Tibial nerve (tissue), 4 donors: ENCODE measurements at regions not wholly inside any gene's neighbourhood (a gene's known extent, or its start where the extent isn't known, plus 50 kb on each side); places are given as distances from the start of the nearest gene placed in this dataset.

Experiments used
- DNase-seq, 2 donors: peaks; one replicate each; pipeline ENCODE4 v3.0.0-alpha.2; 2019; ENCODE audit warnings: low spot score in 2 of 2
- H3K27ac ChIP-seq, 4 donors: fragments of 200-600 bp; sonication (generic) in 3 of 4; one replicate each; pipeline ENCODE4 v1.5.1; 2017 to 2019; ENCODE audit warnings: mild to moderate bottlenecking in 1 of 4
- H3K27me3 ChIP-seq, 2 donors: fragments of 200-600 bp; sonication (generic) in 1 of 2; one replicate each; pipeline versions ENCODE4 v1.5.1 to v1.6.0; 2017 to 2019
- H3K36me3 ChIP-seq, 3 donors: fragments of 200-600 bp; sonication (generic); one replicate each; pipeline ENCODE4 v1.5.1; 2018 to 2019
- H3K4me1 ChIP-seq, 4 donors: fragments of 200-600 bp; sonication (generic) in 3 of 4; one replicate each; pipeline ENCODE4 v1.5.1; 2017 to 2019
- H3K4me3 ChIP-seq, 4 donors: fragments of 200-600 bp; sonication (generic) in 3 of 4; one replicate each; pipeline ENCODE4 v1.5.1; 2017 to 2019; ENCODE audit warnings: mild to moderate bottlenecking in 1 of 4, moderate library complexity in 1 of 4
- H3K9me3 ChIP-seq, 4 donors: fragments of 200-600 bp; sonication (generic) in 3 of 4; one replicate each; pipeline ENCODE4 v1.5.1; 2017 to 2019
- EP300 ChIP-seq, 2 donors: sonication (generic); formaldehyde crosslinking; IDR thresholded peaks; one replicate each; pipeline ENCODE4 v1.6.1; 2017; ENCODE audit warnings: antibody characterized with exemption in 2 of 2, mild to moderate bottlenecking in 1 of 2
- POLR2A ChIP-seq, 2 donors: fragments of 450-650 bp; IDR thresholded peaks; one replicate each; pipeline ENCODE4 v1.6.1; 2017; ENCODE audit warnings: antibody characterized with exemption in 2 of 2, mild to moderate bottlenecking in 2 of 2, moderate library complexity in 2 of 2
- WGBS, 2 donors: methylation state at CpG; one replicate each; pipeline ENCODE4 v1.1.5; 2018; 5-methylcytosine and 5-hydroxymethylcytosine counted together
- TF ChIP-seq, protein P1 (sequence below), 5 experiments: fragments of 200-600 bp in 3 of 5; fragments of 450-650 bp in 2 of 5; sonication (generic) in 3 of 5; IDR thresholded peaks; one replicate each; pipeline ENCODE4 v1.5.1; 2016 to 2019; ENCODE audit warnings: antibody characterized with exemption in 5 of 5, mild to moderate bottlenecking in 3 of 5, moderate library complexity in 2 of 5

GRCh38 chr4:181536196-181536746 lies 706.9 kb upstream of the TENM3 start:
- no peak overlapping the region for H3K4me3 ChIP-seq
- H3K36me3 ChIP-seq, result no peaks in the 10 kb centered on the region
- no peak for TF ChIP-seq EP300 (IDR thresholded peaks at IDR 0.05)
- TF ChIP-seq POLR2A (IDR thresholded peaks at IDR 0.05), result no peak
- TF ChIP-seq, protein P1, sequence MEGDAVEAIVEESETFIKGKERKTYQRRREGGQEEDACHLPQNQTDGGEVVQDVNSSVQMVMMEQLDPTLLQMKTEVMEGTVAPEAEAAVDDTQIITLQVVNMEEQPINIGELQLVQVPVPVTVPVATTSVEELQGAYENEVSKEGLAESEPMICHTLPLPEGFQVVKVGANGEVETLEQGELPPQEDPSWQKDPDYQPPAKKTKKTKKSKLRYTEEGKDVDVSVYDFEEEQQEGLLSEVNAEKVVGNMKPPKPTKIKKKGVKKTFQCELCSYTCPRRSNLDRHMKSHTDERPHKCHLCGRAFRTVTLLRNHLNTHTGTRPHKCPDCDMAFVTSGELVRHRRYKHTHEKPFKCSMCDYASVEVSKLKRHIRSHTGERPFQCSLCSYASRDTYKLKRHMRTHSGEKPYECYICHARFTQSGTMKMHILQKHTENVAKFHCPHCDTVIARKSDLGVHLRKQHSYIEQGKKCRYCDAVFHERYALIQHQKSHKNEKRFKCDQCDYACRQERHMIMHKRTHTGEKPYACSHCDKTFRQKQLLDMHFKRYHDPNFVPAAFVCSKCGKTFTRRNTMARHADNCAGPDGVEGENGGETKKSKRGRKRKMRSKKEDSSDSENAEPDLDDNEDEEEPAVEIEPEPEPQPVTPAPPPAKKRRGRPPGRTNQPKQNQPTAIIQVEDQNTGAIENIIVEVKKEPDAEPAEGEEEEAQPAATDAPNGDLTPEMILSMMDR (IDR thresholded peaks at IDR 0.05), result no peak
- no peak for DNase-seq
- no peak overlapping the region for H3K27ac ChIP-seq
- no peaks in the 10 kb centered on the region for H3K27me3 ChIP-seq
- H3K4me1 ChIP-seq, result no peaks in the 10 kb centered on the region
- 77 to 82% methylated on average over 4 of the region's 4 CpGs for WGBS, 2 donors
- H3K9me3 ChIP-seq, result no peaks in the 10 kb centered on the region

DNA sequence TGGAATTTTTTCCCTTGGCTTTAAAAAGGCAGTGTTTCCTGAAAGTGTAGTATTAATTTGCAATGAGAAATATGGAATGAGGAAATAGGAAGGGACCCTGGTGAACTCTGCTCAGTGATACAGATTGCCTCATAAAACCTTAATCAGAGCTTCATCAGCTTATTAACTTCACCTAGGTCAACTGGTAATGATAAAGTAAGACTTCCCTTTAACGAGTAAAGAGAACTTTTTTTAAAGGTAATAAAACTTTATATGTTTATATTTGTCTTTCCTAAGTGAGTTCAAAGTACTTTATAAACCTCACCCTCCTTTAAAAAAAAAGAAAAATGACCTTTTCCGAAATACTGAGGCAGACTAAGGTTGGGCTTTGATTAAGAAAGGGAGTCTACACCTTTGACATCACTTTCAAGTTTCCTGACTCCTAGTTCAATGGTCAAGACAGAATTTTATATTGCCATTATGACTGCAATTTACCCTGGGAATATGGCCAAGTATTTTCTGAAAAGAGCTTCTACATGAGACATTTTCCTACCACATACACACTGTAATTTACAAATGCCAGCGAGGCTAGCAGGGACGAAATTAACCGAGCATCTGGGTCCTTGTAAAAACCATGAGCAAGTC lies 706.3 kb upstream of the TENM3 start:
- WGBS, 2 donors, result 23 to 30% methylated on average over 5 of the region's 5 CpGs
- TF ChIP-seq POLR2A (IDR thresholded peaks at IDR 0.05) (no peak), EP300 (IDR thresholded peaks at IDR 0.05) (no peak)
- TF ChIP-seq, protein P1 (IDR thresholded peaks at IDR 0.05), result no peak

DNA sequence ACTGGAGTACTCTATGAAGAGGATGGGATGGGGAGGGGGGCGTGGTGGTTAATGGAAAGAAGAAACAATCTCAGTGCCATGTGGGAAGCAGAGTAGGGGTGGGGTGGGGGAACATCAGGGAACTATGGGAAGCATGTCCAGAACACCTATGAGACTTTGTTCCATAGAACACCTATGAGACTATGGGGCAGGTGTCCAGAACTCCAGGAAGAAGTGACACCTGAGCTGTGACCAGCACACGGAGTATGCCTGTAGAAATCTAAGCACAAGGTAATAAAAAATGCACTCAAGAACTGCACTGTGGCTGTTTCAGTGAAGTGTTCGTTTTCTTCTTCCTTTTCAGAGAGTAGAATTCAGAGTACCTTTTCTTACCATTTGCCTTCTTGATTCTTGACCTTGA lies 704.8 kb upstream of the TENM3 start:
- no peaks in the 10 kb centered on the region for H3K9me3 ChIP-seq
- H3K4me3 ChIP-seq, result no peak overlapping the region
- H3K36me3 ChIP-seq, result no peaks in the 10 kb centered on the region
- DNase-seq, result no peak
- 72 to 83% methylated on average over 3 of the region's 3 CpGs for WGBS, 2 donors
- H3K4me1 ChIP-seq, result no peaks in the 10 kb centered on the region
- TF ChIP-seq, protein P1 (IDR thresholded peaks at IDR 0.05), result no peak
- TF ChIP-seq POLR2A (IDR thresholded peaks at IDR 0.05) (no peak), EP300 (IDR thresholded peaks at IDR 0.05) (no peak)
- H3K27ac ChIP-seq, result no peak overlapping the region
- H3K27me3 ChIP-seq, result no peaks in the 10 kb centered on the region

More for the DNA sequence above, 706.3 kb upstream of the TENM3 start:
- DNase-seq, result no peak
- Histone ChIP-seq H3K4me3 (no peak overlapping the region), H3K27ac (no peak overlapping the region), H3K9me3 (no peaks in the 10 kb centered on the region), H3K36me3 (no peaks in the 10 kb centered on the region), H3K27me3 (no peaks in the 10 kb centered on the region), H3K4me1 (no peaks in the 10 kb centered on the region)

- TF ChIP-seq EP300 (IDR thresholded peaks at IDR 0.05) (no peak), POLR2A (IDR thresholded peaks at IDR 0.05) (no peak)
- TF ChIP-seq, protein P1 (IDR thresholded peaks at IDR 0.05), result no peak
- WGBS, 2 donors, result 47 to 64% methylated on average over 2 of the region's 2 CpGs
- H3K27ac ChIP-seq, result no peak overlapping the region
- H3K4me3 ChIP-seq, result no peak overlapping the region
- H3K9me3 ChIP-seq, result no peaks in the 10 kb centered on the region
- H3K36me3 ChIP-seq, result no peaks in the 10 kb centered on the region
- DNase-seq, result no peak
- no peaks in the 10 kb centered on the region for H3K4me1 ChIP-seq
- H3K27me3 ChIP-seq, result no peaks in the 10 kb centered on the region
Measured at GRCh38 chr4:181541396-181541795, 701.8 kb upstream of the TENM3 start.

GRCh38 chr4:181548873-181549575 lies 694.2 kb upstream of the TENM3 start:
- H3K9me3 ChIP-seq, result no peaks in the 10 kb centered on the region
- no peak overlapping the region for H3K27ac ChIP-seq
- no peak overlapping the region for H3K4me3 ChIP-seq
- DNase-seq, result no peak
- 78 to 83% methylated on average over 9 of the region's 9 CpGs for WGBS, 2 donors
- H3K36me3 ChIP-seq, result no peaks in the 10 kb centered on the region
- TF ChIP-seq, protein P1 (IDR thresholded peaks at IDR 0.05), result no peak
- no peak for TF ChIP-seq EP300 (IDR thresholded peaks at IDR 0.05)
- TF ChIP-seq POLR2A (IDR thresholded peaks at IDR 0.05), result no peak
- no peaks in the 10 kb centered on the region for H3K4me1 ChIP-seq
- H3K27me3 ChIP-seq, result no peaks in the 10 kb centered on the region
